IPS-18c (cell line): ENCODE measurements at regions not wholly inside any gene's neighbourhood (a gene's known extent, or its start where the extent isn't known, plus 50 kb on each side); places are given as distances from the start of the nearest gene placed in this dataset.
"Not testable (repeated sequence)": the region's sequence is repeated elsewhere in the genome, so short reads cannot be mapped to it uniquely, and the experiment has no call there.

ENCODE experiments used
- H3K4me3 ChIP-seq: 2 replicates; pipeline ENCODE4 v1.7.0; 2013; ENCODE audit warnings: low read depth, mild to moderate bottlenecking, low read length, moderate library complexity; ENCODE audit not compliant: insufficient read depth
- H3K9me3 ChIP-seq: one replicate; pipeline ENCODE4 v1.6.1; 2013; ENCODE audit warnings: mild to moderate bottlenecking, low read length, moderate library complexity; ENCODE audit not compliant: control insufficient read depth, insufficient read depth

- H3K9me3 ChIP-seq = no peaks in the 10 kb centered on the region
- H3K4me3 ChIP-seq = no peak overlapping the region
Observed at GRCh38 chr20:41686961-41687360, 68.8 kb upstream of the CHD6 start.

- H3K9me3 ChIP-seq, H3K4me3 ChIP-seq: not testable (repeated sequence)
Observed at GRCh38 chr20:41685145-41685544, 67.0 kb upstream of the CHD6 start.

GRCh38 chr20:41678799-41679198, 60.6 kb upstream of the CHD6 start:
- Histone ChIP-seq H3K4me3 (no peak overlapping the region), H3K9me3 (no peaks in the 10 kb centered on the region)

- H3K9me3 ChIP-seq = no peaks in the 10 kb centered on the region
- no peak overlapping the region for H3K4me3 ChIP-seq
Observed at GRCh38 chr20:41672282-41672681, 54.1 kb upstream of the CHD6 start.

GRCh38 chr20:41671143-41671542, 53.0 kb upstream of the CHD6 start:
- no peaks in the 10 kb centered on the region for H3K9me3 ChIP-seq
- H3K4me3 ChIP-seq = no peak overlapping the region

- Histone ChIP-seq H3K9me3 (no peaks in the 10 kb centered on the region), H3K4me3 (no peak overlapping the region)
Observed at GRCh38 chr20:41670631-41671030, 52.5 kb upstream of the CHD6 start.

- no peaks in the 10 kb centered on the region for H3K9me3 ChIP-seq
- no peak overlapping the region for H3K4me3 ChIP-seq
Observed at GRCh38 chr20:41669708-41670263, 51.6 kb upstream of the CHD6 start.

GRCh38 chr20:41668057-41668749, 50.0 kb upstream of the CHD6 start:
- H3K4me3 ChIP-seq = no peak overlapping the region
- H3K9me3 ChIP-seq = no peaks in the 10 kb centered on the region
